GM23338 (cell line): ENCODE measurements at regions not wholly inside any gene's neighbourhood (a gene's known extent, or its start where the extent isn't known, plus 50 kb on each side); places are given as distances from the start of the nearest gene placed in this dataset.

Experiments used
- ATAC-seq: fragments of 200-7000 bp; cut with Tn5 transposase; 3 replicates; pipeline ENCODE4 v1.9.1; 2020
- DNase-seq: peaks from one replicate; pipeline ENCODE4 v3.0.0-alpha.2; 2015; ENCODE audit warnings: low spot score
- H2AFZ ChIP-seq: fragments of 200-600 bp; sonication (generic); 2 replicates; pipeline ENCODE4 v1.8.0; 2016; ENCODE audit warnings: antibody characterized with exemption, mild to moderate bottlenecking, moderate library complexity
- H3F3A ChIP-seq: fragments of 200-600 bp; sonication (generic); replicated peaks from 2 replicates; pipeline ENCODE4 v1.8.0; 2017; ENCODE audit warnings: antibody characterized with exemption, mixed run types, low read depth
- H3K27ac ChIP-seq: fragments of 200-600 bp; sonication (generic); 2 replicates; pipeline ENCODE4 v1.6.1; 2016; ENCODE audit warnings: low read depth
- H3K27me3 ChIP-seq: fragments of 200-600 bp; sonication (generic); 2 replicates; pipeline ENCODE4 v1.8.0; 2016; ENCODE audit warnings: mild to moderate bottlenecking, mixed run types, moderate library complexity; ENCODE audit not compliant: insufficient read depth
- H3K36me3 ChIP-seq: fragments of 200-600 bp; sonication (generic); 2 replicates; pipeline ENCODE4 v1.8.0; 2016; ENCODE audit warnings: mild to moderate bottlenecking; ENCODE audit not compliant: insufficient read depth
- H3K4me1 ChIP-seq: fragments of 200-600 bp; sonication (generic); 2 replicates; pipeline ENCODE4 v1.8.0; 2016; ENCODE audit warnings: mild to moderate bottlenecking, moderate library complexity; ENCODE audit not compliant: insufficient read depth
- H3K4me2 ChIP-seq: fragments of 200-600 bp; sonication (generic); 2 replicates; pipeline ENCODE4 v1.7.1; 2017; ENCODE audit warnings: mixed run types
- H3K4me3 ChIP-seq: fragments of 200-600 bp; sonication (generic); 2 replicates; pipeline ENCODE4 v1.6.1; 2016; ENCODE audit warnings: mixed run types
- H3K79me2 ChIP-seq: fragments of 200-600 bp; sonication (generic); replicated peaks from 2 replicates; pipeline ENCODE4 v1.8.0; 2017; ENCODE audit warnings: mild to moderate bottlenecking; ENCODE audit not compliant: insufficient read depth
- H3K9me2 ChIP-seq: fragments of 200-600 bp; sonication (generic); 2 replicates; pipeline ENCODE4 v1.8.0; 2017; ENCODE audit not compliant: insufficient read depth
- H4K20me1 ChIP-seq: fragments of 200-600 bp; sonication (generic); replicated peaks from 2 replicates; pipeline ENCODE4 v1.8.0; 2017; ENCODE audit warnings: mild to moderate bottlenecking; ENCODE audit not compliant: insufficient read depth
- H3K27ac Mint-ChIP-seq: 2 replicates; pipeline ENCODE4 v1.8.0; 2020; ENCODE audit warnings: inconsistent platforms, mild to moderate bottlenecking, moderate library complexity, mixed read lengths
- H3K27me3 Mint-ChIP-seq: 3 replicates; pipeline ENCODE4 v1.8.0; 2022; ENCODE audit warnings: low read depth, mild to moderate bottlenecking, moderate library complexity, mixed read lengths, inconsistent platforms; ENCODE audit not compliant: insufficient read depth, poor library complexity
- H3K36me3 Mint-ChIP-seq: 3 replicates; pipeline ENCODE4 v1.8.0; 2021; ENCODE audit warnings: low read depth, mild to moderate bottlenecking, inconsistent platforms, moderate library complexity, mixed read lengths
- H3K4me1 Mint-ChIP-seq: 3 replicates; pipeline ENCODE4 v1.8.0; 2020; ENCODE audit warnings: mild to moderate bottlenecking, inconsistent platforms, mixed read lengths
- H3K4me3 Mint-ChIP-seq: 3 replicates; pipeline ENCODE4 v1.8.0; 2021; ENCODE audit warnings: moderate library complexity, mild to moderate bottlenecking, inconsistent platforms, mixed read lengths
- H3K9me3 Mint-ChIP-seq: 3 replicates; pipeline ENCODE4 v1.8.0; 2020; ENCODE audit warnings: moderate library complexity, mild to moderate bottlenecking, inconsistent platforms, mixed read lengths
- CREB1 ChIP-seq: fragments of 250-450 bp; sonication (Bioruptor Pico); IDR thresholded peaks from 2 replicates; pipeline ENCODE4 v1.5.0; 2020; ENCODE audit warnings: low read depth, mild to moderate bottlenecking, moderate library complexity
- EZH2 ChIP-seq: fragments of 200-600 bp; sonication (generic); IDR thresholded peaks from one replicate; pipeline ENCODE4 v1.8.0; 2017; ENCODE audit warnings: antibody characterized with exemption, mild to moderate bottlenecking, low read depth; ENCODE audit not compliant: unreplicated experiment
- EZH2phosphoT487 ChIP-seq: fragments of 200-600 bp; sonication (generic); IDR thresholded peaks from one replicate; pipeline ENCODE4 v1.8.1; 2018; ENCODE audit warnings: antibody characterized with exemption; ENCODE audit not compliant: unreplicated experiment
- JUNB ChIP-seq: IDR thresholded peaks from one replicate; pipeline ENCODE4 v1.6.1; 2016; ENCODE audit warnings: antibody characterized with exemption; ENCODE audit not compliant: unreplicated experiment
- NANOG ChIP-seq: IDR thresholded peaks from 2 replicates; pipeline ENCODE4 v1.6.1; 2016; ENCODE audit warnings: antibody characterized with exemption, borderline replicate concordance
- POLR2AphosphoS5 ChIP-seq: IDR thresholded peaks from 2 replicates; pipeline ENCODE4 v1.6.1; 2016; ENCODE audit warnings: antibody characterized with exemption, low read depth
- STAT1 ChIP-seq: IDR thresholded peaks from one replicate; pipeline ENCODE4 v1.6.1; 2016; ENCODE audit warnings: antibody characterized with exemption; ENCODE audit not compliant: unreplicated experiment
- ZNF114 ChIP-seq: fragments of 250-450 bp; sonication (Bioruptor Pico); IDR thresholded peaks from 2 replicates; pipeline ENCODE4 v1.5.0; 2020; ENCODE audit warnings: mild to moderate bottlenecking, moderate library complexity
- ZNF331 ChIP-seq: fragments of 250-450 bp; sonication (Bioruptor Pico); IDR thresholded peaks from 2 replicates; pipeline ENCODE4 v1.5.0; 2020; ENCODE audit warnings: low read depth, mild to moderate bottlenecking, moderate library complexity
- TF ChIP-seq, protein P1 (sequence below): fragments of 250-450 bp; sonication (Bioruptor Pico); IDR thresholded peaks from 2 replicates; pipeline ENCODE4 v1.5.0; 2020; ENCODE audit warnings: mild to moderate bottlenecking, moderate library complexity
- TF ChIP-seq, protein P2 (sequence below), 2 experiments: fragments of 200-600 bp in 1 of 2; sonication (generic) in 1 of 2; conservative IDR thresholded peaks; 2 replicates each; pipeline versions ENCODE4 v1.5.1 to v1.6.1; 2016 to 2017; ENCODE audit warnings: antibody characterized with exemption in 2 of 2, low read depth in 2 of 2, mild to moderate bottlenecking in 2 of 2, moderate library complexity in 1 of 2
- TF ChIP-seq, protein P3 (sequence below): IDR thresholded peaks from 2 replicates; pipeline ENCODE4 v1.6.1; 2016; ENCODE audit warnings: antibody characterized with exemption
- TF ChIP-seq, protein P4 (sequence below): IDR thresholded peaks from one replicate; pipeline ENCODE4 v1.6.1; 2018; ENCODE audit warnings: antibody characterized with exemption; ENCODE audit not compliant: unreplicated experiment

DNA sequence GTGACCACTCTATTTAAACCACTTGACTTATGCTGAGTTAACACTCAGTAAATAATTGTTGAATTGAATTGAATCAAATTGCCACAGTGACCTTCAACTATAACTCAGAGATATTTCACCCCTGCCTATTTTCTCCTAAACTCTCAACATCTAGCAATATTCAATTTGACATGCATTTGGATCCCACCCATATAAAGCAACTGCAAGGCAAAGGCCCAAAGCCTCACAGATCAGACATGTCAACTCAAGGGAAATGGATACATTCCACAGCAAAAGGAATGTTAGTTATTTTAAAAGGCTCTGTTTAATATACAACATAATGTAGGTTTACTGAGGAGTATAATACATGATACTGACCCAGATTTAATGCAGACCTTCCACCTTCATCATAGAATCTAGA is 107.4 kb downstream of the KCTD12 start:
- Histone ChIP-seq H4K20me1 (no peaks in the 10 kb centered on the region), H3K4me3 (no peak overlapping the region), H3K4me2 (no peak overlapping the region), H3K36me3 (no peaks in the 10 kb centered on the region), H3K27me3 (no peaks in the 10 kb centered on the region), H3K79me2 (no peaks in the 10 kb centered on the region), H3F3A (no peaks in the 10 kb centered on the region), H3K9me2 (peaks cover 11% of the 10 kb centered on the region), H3K27ac (no peak overlapping the region), H3K4me1 (no peaks in the 10 kb centered on the region; the same call in 1 of the 2 replicates), H2AFZ (no peak overlapping the region)
- DNase-seq (no peak), ATAC-seq (no peak)
- no peak overlapping the region for H3K27ac Mint-ChIP-seq
- H3K4me3 Mint-ChIP-seq, result no peak overlapping the region
- TF ChIP-seq, protein P1, sequence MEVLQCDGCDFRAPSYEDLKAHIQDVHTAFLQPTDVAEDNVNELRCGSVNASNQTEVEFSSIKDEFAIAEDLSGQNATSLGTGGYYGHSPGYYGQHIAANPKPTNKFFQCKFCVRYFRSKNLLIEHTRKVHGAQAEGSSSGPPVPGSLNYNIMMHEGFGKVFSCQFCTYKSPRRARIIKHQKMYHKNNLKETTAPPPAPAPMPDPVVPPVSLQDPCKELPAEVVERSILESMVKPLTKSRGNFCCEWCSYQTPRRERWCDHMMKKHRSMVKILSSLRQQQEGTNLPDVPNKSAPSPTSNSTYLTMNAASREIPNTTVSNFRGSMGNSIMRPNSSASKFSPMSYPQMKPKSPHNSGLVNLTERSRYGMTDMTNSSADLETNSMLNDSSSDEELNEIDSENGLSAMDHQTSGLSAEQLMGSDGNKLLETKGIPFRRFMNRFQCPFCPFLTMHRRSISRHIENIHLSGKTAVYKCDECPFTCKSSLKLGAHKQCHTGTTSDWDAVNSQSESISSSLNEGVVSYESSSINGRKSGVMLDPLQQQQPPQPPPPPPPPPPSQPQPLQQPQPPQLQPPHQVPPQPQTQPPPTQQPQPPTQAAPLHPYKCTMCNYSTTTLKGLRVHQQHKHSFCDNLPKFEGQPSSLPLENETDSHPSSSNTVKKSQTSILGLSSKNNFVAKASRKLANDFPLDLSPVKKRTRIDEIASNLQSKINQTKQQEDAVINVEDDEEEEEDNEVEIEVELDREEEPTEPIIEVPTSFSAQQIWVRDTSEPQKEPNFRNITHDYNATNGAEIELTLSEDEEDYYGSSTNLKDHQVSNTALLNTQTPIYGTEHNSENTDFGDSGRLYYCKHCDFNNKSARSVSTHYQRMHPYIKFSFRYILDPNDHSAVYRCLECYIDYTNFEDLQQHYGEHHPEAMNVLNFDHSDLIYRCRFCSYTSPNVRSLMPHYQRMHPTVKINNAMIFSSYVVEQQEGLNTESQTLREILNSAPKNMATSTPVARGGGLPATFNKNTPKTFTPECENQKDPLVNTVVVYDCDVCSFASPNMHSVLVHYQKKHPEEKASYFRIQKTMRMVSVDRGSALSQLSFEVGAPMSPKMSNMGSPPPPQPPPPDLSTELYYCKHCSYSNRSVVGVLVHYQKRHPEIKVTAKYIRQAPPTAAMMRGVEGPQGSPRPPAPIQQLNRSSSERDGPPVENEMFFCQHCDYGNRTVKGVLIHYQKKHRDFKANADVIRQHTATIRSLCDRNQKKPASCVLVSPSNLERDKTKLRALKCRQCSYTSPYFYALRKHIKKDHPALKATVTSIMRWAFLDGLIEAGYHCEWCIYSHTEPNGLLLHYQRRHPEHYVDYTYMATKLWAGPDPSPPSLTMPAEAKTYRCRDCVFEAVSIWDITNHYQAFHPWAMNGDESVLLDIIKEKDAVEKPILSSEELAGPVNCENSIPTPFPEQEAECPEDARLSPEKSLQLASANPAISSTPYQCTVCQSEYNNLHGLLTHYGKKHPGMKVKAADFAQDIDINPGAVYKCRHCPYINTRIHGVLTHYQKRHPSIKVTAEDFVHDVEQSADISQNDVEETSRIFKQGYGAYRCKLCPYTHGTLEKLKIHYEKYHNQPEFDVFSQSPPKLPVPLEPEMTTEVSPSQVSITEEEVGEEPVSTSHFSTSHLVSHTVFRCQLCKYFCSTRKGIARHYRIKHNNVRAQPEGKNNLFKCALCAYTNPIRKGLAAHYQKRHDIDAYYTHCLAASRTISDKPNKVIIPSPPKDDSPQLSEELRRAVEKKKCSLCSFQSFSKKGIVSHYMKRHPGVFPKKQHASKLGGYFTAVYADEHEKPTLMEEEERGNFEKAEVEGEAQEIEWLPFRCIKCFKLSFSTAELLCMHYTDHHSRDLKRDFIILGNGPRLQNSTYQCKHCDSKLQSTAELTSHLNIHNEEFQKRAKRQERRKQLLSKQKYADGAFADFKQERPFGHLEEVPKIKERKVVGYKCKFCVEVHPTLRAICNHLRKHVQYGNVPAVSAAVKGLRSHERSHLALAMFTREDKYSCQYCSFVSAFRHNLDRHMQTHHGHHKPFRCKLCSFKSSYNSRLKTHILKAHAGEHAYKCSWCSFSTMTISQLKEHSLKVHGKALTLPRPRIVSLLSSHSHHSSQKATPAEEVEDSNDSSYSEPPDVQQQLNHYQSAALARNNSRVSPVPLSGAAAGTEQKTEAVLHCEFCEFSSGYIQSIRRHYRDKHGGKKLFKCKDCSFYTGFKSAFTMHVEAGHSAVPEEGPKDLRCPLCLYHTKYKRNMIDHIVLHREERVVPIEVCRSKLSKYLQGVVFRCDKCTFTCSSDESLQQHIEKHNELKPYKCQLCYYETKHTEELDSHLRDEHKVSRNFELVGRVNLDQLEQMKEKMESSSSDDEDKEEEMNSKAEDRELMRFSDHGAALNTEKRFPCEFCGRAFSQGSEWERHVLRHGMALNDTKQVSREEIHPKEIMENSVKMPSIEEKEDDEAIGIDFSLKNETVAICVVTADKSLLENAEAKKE (CRISPR knock-in tag), result no peak
- TF ChIP-seq EZH2phosphoT487 (no peak), NANOG (no peak), ZNF114 (CRISPR knock-in tag) (no peak), JUNB (no peak), STAT1 (no peak), EZH2 (no peak), ZNF331 (CRISPR knock-in tag) (no peak), CREB1 (CRISPR knock-in tag) (no peak), POLR2AphosphoS5 (no peak)
- TF ChIP-seq, protein P2, sequence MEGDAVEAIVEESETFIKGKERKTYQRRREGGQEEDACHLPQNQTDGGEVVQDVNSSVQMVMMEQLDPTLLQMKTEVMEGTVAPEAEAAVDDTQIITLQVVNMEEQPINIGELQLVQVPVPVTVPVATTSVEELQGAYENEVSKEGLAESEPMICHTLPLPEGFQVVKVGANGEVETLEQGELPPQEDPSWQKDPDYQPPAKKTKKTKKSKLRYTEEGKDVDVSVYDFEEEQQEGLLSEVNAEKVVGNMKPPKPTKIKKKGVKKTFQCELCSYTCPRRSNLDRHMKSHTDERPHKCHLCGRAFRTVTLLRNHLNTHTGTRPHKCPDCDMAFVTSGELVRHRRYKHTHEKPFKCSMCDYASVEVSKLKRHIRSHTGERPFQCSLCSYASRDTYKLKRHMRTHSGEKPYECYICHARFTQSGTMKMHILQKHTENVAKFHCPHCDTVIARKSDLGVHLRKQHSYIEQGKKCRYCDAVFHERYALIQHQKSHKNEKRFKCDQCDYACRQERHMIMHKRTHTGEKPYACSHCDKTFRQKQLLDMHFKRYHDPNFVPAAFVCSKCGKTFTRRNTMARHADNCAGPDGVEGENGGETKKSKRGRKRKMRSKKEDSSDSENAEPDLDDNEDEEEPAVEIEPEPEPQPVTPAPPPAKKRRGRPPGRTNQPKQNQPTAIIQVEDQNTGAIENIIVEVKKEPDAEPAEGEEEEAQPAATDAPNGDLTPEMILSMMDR (conservative IDR thresholded peaks at IDR 0.05; ENCODE audit: low read depth in 2 of 2), result no peak
- TF ChIP-seq, protein P3, sequence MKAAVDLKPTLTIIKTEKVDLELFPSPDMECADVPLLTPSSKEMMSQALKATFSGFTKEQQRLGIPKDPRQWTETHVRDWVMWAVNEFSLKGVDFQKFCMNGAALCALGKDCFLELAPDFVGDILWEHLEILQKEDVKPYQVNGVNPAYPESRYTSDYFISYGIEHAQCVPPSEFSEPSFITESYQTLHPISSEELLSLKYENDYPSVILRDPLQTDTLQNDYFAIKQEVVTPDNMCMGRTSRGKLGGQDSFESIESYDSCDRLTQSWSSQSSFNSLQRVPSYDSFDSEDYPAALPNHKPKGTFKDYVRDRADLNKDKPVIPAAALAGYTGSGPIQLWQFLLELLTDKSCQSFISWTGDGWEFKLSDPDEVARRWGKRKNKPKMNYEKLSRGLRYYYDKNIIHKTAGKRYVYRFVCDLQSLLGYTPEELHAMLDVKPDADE, result no peak
- TF ChIP-seq, protein P4, sequence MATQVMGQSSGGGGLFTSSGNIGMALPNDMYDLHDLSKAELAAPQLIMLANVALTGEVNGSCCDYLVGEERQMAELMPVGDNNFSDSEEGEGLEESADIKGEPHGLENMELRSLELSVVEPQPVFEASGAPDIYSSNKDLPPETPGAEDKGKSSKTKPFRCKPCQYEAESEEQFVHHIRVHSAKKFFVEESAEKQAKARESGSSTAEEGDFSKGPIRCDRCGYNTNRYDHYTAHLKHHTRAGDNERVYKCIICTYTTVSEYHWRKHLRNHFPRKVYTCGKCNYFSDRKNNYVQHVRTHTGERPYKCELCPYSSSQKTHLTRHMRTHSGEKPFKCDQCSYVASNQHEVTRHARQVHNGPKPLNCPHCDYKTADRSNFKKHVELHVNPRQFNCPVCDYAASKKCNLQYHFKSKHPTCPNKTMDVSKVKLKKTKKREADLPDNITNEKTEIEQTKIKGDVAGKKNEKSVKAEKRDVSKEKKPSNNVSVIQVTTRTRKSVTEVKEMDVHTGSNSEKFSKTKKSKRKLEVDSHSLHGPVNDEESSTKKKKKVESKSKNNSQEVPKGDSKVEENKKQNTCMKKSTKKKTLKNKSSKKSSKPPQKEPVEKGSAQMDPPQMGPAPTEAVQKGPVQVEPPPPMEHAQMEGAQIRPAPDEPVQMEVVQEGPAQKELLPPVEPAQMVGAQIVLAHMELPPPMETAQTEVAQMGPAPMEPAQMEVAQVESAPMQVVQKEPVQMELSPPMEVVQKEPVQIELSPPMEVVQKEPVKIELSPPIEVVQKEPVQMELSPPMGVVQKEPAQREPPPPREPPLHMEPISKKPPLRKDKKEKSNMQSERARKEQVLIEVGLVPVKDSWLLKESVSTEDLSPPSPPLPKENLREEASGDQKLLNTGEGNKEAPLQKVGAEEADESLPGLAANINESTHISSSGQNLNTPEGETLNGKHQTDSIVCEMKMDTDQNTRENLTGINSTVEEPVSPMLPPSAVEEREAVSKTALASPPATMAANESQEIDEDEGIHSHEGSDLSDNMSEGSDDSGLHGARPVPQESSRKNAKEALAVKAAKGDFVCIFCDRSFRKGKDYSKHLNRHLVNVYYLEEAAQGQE, result no peak
- H3K9me3 Mint-ChIP-seq, result peaks cover 4% of the 10 kb centered on the region; the same call in 2 of the 3 replicates
- H3K4me1 Mint-ChIP-seq, result peaks cover 6% of the 10 kb centered on the region; the same call in 2 of the 3 replicates
- H3K36me3 Mint-ChIP-seq, result no peaks in the 10 kb centered on the region
- H3K27me3 Mint-ChIP-seq, result peaks cover 2% of the 10 kb centered on the region
